Brain microvascular endothelial cell (primary cell): ENCODE measurements at regions not wholly inside any gene's neighbourhood (a gene's known extent, or its start where the extent isn't known, plus 50 kb on each side); places are given as distances from the start of the nearest gene placed in this dataset.

Source experiments
- DNase-seq: peaks from one replicate; pipeline ENCODE4 v3.0.0-alpha.2; 2020
- H3K27ac ChIP-seq: fragments of 250-450 bp; sonication (Bioruptor Pico); 2 replicates; pipeline ENCODE4 v1.5.1; 2020; ENCODE audit warnings: mild to moderate bottlenecking, moderate library complexity
- H3K27me3 ChIP-seq: fragments of 250-450 bp; sonication (Bioruptor Pico); replicated peaks from 2 replicates; pipeline ENCODE4 v1.5.1; 2020; ENCODE audit warnings: mild to moderate bottlenecking
- H3K36me3 ChIP-seq: fragments of 250-450 bp; sonication (Bioruptor Pico); replicated peaks from 2 replicates; pipeline ENCODE4 v1.5.1; 2020; ENCODE audit warnings: mild to moderate bottlenecking
- H3K4me3 ChIP-seq: 2 replicates; pipeline ENCODE4 v1.5.1; 2011; ENCODE audit warnings: low read depth, mild to moderate bottlenecking, control low read depth, low read length, moderate library complexity
- in situ Hi-C: cut with HindIII; loops from 2 replicates; pipeline ENCODE4 v1.10.0; 2017; ENCODE audit warnings: low sequenced_read_pairs, low pct_ligation_motif_present
- TF ChIP-seq, protein P1 (sequence below): IDR thresholded peaks from 2 replicates; pipeline ENCODE4 v1.5.1; 2011; ENCODE audit warnings: low read depth, mild to moderate bottlenecking, moderate library complexity, low read length, control low read depth, inconsistent platforms; ENCODE audit errors: missing control alignments

DNA sequence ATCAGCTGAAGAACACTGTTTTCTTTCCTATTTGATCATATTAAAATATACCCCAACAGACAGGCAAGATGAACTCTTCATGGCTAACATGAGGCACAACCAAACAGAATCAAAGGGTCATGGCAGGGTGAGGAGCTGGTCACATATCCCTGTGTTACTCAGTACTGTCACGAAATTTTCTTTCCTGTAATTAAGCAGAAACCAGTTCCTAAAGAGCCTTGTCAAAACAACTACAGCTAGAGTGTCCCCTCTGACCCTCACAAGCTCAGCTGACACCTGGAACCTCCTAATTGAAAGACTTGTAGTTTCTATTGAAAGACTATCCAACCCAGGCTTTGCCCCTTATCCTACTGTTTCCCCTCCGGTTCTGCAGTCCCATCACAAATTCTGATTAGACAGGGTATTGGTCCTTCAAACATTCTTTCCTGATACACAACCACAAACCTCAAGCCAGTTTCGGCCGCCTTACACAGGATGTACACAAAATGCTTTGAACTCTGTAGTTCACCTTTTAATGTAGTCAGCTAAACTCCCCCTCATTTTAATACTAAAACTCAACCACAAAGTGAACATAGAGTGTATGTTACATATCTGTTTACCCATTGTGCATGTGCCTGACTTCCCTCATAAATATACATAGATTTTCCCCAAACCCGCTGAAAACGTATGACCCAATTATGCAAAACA, 651.9 kb downstream of the MRPL39 start:
- Histone ChIP-seq H3K4me3 (no peak overlapping the region), H3K27me3 (no peaks in the 10 kb centered on the region), H3K27ac (no peak overlapping the region), H3K36me3 (no peaks in the 10 kb centered on the region)
- DNase-seq = no peak
- TF ChIP-seq, protein P1, sequence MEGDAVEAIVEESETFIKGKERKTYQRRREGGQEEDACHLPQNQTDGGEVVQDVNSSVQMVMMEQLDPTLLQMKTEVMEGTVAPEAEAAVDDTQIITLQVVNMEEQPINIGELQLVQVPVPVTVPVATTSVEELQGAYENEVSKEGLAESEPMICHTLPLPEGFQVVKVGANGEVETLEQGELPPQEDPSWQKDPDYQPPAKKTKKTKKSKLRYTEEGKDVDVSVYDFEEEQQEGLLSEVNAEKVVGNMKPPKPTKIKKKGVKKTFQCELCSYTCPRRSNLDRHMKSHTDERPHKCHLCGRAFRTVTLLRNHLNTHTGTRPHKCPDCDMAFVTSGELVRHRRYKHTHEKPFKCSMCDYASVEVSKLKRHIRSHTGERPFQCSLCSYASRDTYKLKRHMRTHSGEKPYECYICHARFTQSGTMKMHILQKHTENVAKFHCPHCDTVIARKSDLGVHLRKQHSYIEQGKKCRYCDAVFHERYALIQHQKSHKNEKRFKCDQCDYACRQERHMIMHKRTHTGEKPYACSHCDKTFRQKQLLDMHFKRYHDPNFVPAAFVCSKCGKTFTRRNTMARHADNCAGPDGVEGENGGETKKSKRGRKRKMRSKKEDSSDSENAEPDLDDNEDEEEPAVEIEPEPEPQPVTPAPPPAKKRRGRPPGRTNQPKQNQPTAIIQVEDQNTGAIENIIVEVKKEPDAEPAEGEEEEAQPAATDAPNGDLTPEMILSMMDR = no peak
- in situ Hi-C loops = no loop called here

DNA sequence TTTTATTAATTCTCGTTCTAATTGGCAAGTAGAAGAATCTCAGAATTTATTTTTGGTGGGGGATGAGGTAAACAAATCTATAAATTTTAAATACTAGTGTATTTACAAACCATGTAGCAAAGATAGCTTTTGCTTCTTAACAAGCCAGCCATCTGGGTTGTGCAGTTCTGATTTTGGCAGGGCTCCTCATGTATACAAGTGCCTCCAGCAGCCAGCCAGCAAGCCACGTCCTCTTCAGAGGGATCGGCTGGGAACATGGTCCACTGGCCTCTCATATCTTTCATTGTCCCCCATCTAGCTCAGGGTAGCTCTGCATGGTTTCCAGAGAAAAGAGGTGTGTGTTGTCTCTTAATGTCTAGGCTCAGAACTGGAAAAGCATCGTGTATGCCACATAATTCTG, 659.1 kb downstream of the MRPL39 start:
- H3K27me3 ChIP-seq = no peaks in the 10 kb centered on the region
- no peaks in the 10 kb centered on the region for H3K36me3 ChIP-seq
- in situ Hi-C loops = no loop called here
- TF ChIP-seq, protein P1 = no peak
- H3K4me3 ChIP-seq = no peak overlapping the region
- no peak overlapping the region for H3K27ac ChIP-seq
- DNase-seq = no peak

DNA sequence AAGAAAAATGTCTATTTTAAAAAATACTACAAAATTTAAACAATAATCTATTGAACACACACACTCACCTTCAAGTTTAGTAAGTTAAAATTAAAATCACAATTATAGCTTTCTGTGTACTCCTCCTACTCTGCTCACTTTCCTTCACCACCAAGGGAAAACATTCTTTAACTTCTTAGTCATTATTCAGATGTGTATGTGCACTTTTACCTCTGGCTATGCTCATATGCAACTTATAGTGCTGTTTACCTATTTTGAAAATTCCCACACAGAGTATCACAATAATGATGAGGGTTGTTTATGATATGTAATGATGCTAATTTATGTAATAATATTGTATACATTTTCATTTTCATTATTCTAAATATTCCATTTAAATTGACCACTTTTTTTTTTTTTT, 661.4 kb downstream of the MRPL39 start:
- Histone ChIP-seq H3K27ac (no peak overlapping the region), H3K27me3 (no peaks in the 10 kb centered on the region), H3K4me3 (no peak overlapping the region), H3K36me3 (no peaks in the 10 kb centered on the region)
- TF ChIP-seq, protein P1 = no peak
- no peak for DNase-seq
- in situ Hi-C loops = no loop called here

DNA sequence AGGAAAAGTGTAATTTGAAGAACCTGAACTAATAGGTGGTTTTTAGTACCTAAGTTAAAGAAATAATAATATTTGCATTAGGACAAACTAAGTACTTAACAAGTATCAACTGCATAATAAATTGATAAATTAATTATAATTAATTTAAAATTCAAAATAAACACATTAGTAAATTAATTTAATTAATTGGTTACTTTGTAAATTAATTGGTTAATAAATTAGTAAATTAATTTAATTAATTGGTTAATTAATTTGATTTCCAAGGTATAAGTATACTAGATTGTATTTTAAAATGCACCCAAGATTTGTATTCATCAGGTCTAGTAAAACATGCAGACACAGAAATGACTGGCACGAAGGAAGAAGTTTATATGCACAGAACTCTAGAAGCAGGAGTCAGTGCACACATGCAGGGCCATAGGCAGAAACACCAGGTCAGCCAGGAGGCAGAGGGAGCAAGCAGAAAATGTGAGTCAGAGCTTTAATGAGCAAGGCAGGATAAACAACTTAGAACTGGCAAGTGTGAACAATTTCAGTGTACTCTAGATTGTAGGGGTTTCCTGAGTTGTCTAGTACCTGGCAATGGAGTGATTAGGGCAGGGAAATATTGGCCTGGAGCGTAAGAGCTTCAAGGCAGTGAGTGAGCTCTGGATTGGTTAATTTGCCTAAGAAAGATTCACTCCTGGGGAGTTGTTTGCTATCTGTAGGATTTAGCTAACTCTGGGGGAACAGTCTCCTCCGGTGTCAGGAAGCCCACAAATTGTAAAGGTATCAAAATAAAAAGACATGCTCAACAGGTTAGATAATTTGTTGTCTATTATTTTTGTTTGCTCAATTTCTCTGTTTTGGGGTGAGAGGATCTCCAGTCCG, 665.7 kb downstream of the MRPL39 start:
- Histone ChIP-seq H3K27ac (no peak overlapping the region), H3K4me3 (no peak overlapping the region), H3K27me3 (no peaks in the 10 kb centered on the region), H3K36me3 (no peaks in the 10 kb centered on the region)
- no peak for DNase-seq
- TF ChIP-seq, protein P1 = no peak
- in situ Hi-C loops = no loop called here

DNA sequence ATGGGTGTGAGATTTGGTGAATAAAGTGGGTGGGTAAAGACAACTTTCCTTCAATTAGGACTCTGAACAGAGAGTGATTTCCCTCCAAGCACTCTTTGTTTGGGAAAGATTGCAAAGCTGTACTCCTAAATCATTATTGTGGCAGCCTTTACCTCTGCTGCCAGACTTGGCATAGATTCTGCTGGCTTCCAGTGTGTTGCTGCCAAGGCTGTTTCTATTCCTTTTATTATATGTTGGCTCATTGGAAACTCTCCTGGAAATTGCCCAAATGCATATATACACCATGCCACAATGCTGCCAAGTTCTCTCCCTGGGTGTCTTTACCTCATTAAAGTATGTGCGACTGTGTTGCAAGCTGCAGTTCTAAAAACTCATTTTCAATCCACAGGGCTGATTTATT, 668.0 kb downstream of the MRPL39 start:
- in situ Hi-C loops = no loop called here
- Histone ChIP-seq H3K27me3 (no peaks in the 10 kb centered on the region), H3K4me3 (no peak overlapping the region), H3K27ac (no peak overlapping the region), H3K36me3 (no peaks in the 10 kb centered on the region)
- TF ChIP-seq, protein P1 = no peak
- no peak for DNase-seq
